ENCODE measurements at regions not wholly inside any gene's neighbourhood (a gene's known extent, or its start where the extent isn't known, plus 50 kb on each side); places are given as distances from the start of the nearest gene placed in this dataset.

GRCh38 chr6:101001607-101002006, 120.5 kb upstream of the ASCC3 start:
- intact Hi-C loops (cut with DNase I), result no loop called here
- no peak for ATAC-seq (ENCODE audit: poor library complexity)

GRCh38 chr6:101003075-101003474, 121.9 kb upstream of the ASCC3 start:
- ATAC-seq (ENCODE audit: poor library complexity) (no peak), DNase-seq (no peak)
- intact Hi-C loops (cut with DNase I), result no loop called here

More at GRCh38 chr6:101001607-101002006, 120.5 kb upstream of the ASCC3 start:
- no peak for DNase-seq

GRCh38 chr6:101011186-101011585, 130.1 kb upstream of the ASCC3 start:
- DNase-seq (no peak), ATAC-seq (ENCODE audit: poor library complexity) (no peak)
- intact Hi-C loops (cut with DNase I), result no loop called here

- intact Hi-C loops (cut with DNase I), result no loop called here
Observed at GRCh38 chr6:101013612-101014195, 132.6 kb upstream of the ASCC3 start.

GRCh38 chr6:101015541-101015940, 134.4 kb upstream of the ASCC3 start:
- DNase-seq (no peak), ATAC-seq (ENCODE audit: poor library complexity) (no peak)
- intact Hi-C loops (cut with DNase I), result no loop called here

More at GRCh38 chr6:101013612-101014195, 132.6 kb upstream of the ASCC3 start:
- ATAC-seq (ENCODE audit: poor library complexity) (no peak), DNase-seq (no peak)

GRCh38 chr6:101016163-101016562, 135.0 kb upstream of the ASCC3 start:
- ATAC-seq (ENCODE audit: poor library complexity) (no peak), DNase-seq (no peak)
- intact Hi-C loops (cut with DNase I), result no loop called here

- no peak for DNase-seq
Observed at GRCh38 chr6:101018157-101018556, 137.0 kb upstream of the ASCC3 start.

GRCh38 chr6:101021504-101021903, 140.4 kb upstream of the ASCC3 start:
- no peak for DNase-seq
- no peak for ATAC-seq (ENCODE audit: poor library complexity)
- intact Hi-C loops (cut with DNase I), result no loop called here

More at GRCh38 chr6:101018157-101018556, 137.0 kb upstream of the ASCC3 start:
- intact Hi-C loops (cut with DNase I), result no loop called here
- no peak for ATAC-seq (ENCODE audit: poor library complexity)

GRCh38 chr6:101042966-101043365, 161.8 kb upstream of the ASCC3 start:
- intact Hi-C loops (cut with DNase I), result no loop called here
- DNase-seq, result no peak
- ATAC-seq (ENCODE audit: poor library complexity), result no peak

GRCh38 chr6:101058296-101058695, 177.2 kb upstream of the ASCC3 start:
- no peak for ATAC-seq (ENCODE audit: poor library complexity)
- intact Hi-C loops (cut with DNase I), result no loop called here

GRCh38 chr6:101066481-101066880, 185.4 kb upstream of the ASCC3 start:
- no peak for ATAC-seq (ENCODE audit: poor library complexity)
- no peak for DNase-seq
- intact Hi-C loops (cut with DNase I), result no loop called here

More at GRCh38 chr6:101058296-101058695, 177.2 kb upstream of the ASCC3 start:
- no peak for DNase-seq

GRCh38 chr6:101069191-101069795, 188.2 kb upstream of the ASCC3 start:
- ATAC-seq (ENCODE audit: poor library complexity) (no peak), DNase-seq (no peak)
- intact Hi-C loops (cut with DNase I), result no loop called here

GRCh38 chr6:101070044-101070608, 189.0 kb upstream of the ASCC3 start:
- ATAC-seq (ENCODE audit: poor library complexity) (no peak), DNase-seq (no peak)
- intact Hi-C loops (cut with DNase I), result no loop called here

GRCh38 chr6:101077344-101077743, 196.2 kb upstream of the ASCC3 start:
- DNase-seq (no peak), ATAC-seq (ENCODE audit: poor library complexity) (no peak)
- intact Hi-C loops (cut with DNase I), result no loop called here

GRCh38 chr6:101079696-101080270, 198.7 kb upstream of the ASCC3 start:
- DNase-seq (no peak), ATAC-seq (ENCODE audit: poor library complexity) (no peak)
- intact Hi-C loops (cut with DNase I), result no loop called here

GRCh38 chr6:101080597-101080996, 199.5 kb upstream of the ASCC3 start:
- intact Hi-C loops (cut with DNase I), result no loop called here

GRCh38 chr6:101083533-101084175, 202.5 kb upstream of the ASCC3 start:
- ATAC-seq (ENCODE audit: poor library complexity) (no peak), DNase-seq (no peak)
- intact Hi-C loops (cut with DNase I), result no loop called here

More at GRCh38 chr6:101080597-101080996, 199.5 kb upstream of the ASCC3 start:
- no peak for DNase-seq
- no peak for ATAC-seq (ENCODE audit: poor library complexity)

- intact Hi-C loops (cut with DNase I), result no loop called here
- ATAC-seq (ENCODE audit: poor library complexity) (no peak), DNase-seq (no peak)
Observed at GRCh38 chr6:101085327-101085726, 204.2 kb upstream of the ASCC3 start.

GRCh38 chr6:101086473-101086872, 205.3 kb upstream of the ASCC3 start:
- intact Hi-C loops (cut with DNase I), result no loop called here
- DNase-seq (no peak), ATAC-seq (ENCODE audit: poor library complexity) (no peak)

- intact Hi-C loops (cut with DNase I), result no loop called here
- no peak for DNase-seq
- no peak for ATAC-seq (ENCODE audit: poor library complexity)
Observed at GRCh38 chr6:101088594-101088993, 207.5 kb upstream of the ASCC3 start.

Measured in Right ventricle myocardium superior (tissue), 1 donor.